Fibroblast of mammary gland (primary cell): ENCODE measurements at regions not wholly inside any gene's neighbourhood (a gene's known extent, or its start where the extent isn't known, plus 50 kb on each side); places are given as distances from the start of the nearest gene placed in this dataset.
A peak's percentile ranks its signal among the peaks of the same experiment; 100 is the strongest.

Experiments used
- DNase-seq: peaks from one replicate; pipeline ENCODE4 v3.0.0-alpha.2; 2010; ENCODE audit warnings: low read depth
- H3K4me3 ChIP-seq: 2 replicates; pipeline ENCODE4 v1.5.1; 2011; ENCODE audit warnings: low read depth, mild to moderate bottlenecking, low read length, moderate library complexity; ENCODE audit not compliant: control insufficient read depth
- TF ChIP-seq, protein P1 (sequence below): conservative IDR thresholded peaks from 2 replicates; pipeline ENCODE4 v1.5.1; 2011; ENCODE audit warnings: low read depth, low read length, inconsistent platforms; ENCODE audit not compliant: control insufficient read depth, insufficient read depth

DNA sequence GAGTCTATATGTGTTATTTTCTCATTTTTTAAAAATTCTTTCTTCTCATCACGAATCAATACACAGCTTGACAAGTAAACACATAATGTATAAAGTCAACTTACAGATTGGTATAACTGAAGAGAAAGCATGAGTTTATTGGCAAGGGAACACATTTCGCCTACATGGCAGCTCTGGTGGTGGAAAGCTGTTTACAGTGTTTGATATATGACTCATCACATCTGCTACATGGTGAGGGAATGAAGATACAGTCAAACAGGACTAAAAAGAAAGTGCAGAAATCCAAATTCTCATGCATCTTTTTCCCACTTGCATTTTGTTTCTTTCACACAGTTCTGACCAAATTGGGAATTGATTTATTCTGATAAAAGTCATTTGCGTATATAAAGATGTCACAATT is 122.2 kb upstream of the ADGRL4 start:
- H3K4me3 ChIP-seq, result no peak overlapping the region
- peak; percentile 91 for DNase-seq
- TF ChIP-seq, protein P1, sequence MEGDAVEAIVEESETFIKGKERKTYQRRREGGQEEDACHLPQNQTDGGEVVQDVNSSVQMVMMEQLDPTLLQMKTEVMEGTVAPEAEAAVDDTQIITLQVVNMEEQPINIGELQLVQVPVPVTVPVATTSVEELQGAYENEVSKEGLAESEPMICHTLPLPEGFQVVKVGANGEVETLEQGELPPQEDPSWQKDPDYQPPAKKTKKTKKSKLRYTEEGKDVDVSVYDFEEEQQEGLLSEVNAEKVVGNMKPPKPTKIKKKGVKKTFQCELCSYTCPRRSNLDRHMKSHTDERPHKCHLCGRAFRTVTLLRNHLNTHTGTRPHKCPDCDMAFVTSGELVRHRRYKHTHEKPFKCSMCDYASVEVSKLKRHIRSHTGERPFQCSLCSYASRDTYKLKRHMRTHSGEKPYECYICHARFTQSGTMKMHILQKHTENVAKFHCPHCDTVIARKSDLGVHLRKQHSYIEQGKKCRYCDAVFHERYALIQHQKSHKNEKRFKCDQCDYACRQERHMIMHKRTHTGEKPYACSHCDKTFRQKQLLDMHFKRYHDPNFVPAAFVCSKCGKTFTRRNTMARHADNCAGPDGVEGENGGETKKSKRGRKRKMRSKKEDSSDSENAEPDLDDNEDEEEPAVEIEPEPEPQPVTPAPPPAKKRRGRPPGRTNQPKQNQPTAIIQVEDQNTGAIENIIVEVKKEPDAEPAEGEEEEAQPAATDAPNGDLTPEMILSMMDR, result no peak

DNA sequence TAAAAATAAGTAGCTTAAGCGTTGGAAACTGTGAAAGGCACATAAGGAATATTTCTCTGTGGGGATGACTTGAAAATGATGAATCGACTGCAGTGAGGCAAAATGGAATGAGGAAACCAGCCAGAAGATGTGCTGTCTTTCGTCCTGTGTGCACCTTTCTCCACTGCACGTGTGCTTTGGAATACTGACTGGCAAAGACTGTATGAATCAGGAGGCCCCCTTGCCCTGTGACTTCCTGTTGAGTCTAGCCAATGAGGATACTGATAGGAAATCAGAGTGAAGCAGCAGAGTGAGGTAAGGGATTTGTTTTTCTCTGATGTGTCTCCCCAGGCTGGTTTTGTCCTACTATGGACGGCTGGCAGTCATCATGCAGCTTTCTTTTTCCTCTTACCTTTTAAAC is 118.2 kb upstream of the ADGRL4 start:
- TF ChIP-seq, protein P1, result no peak
- H3K4me3 ChIP-seq, result no peak overlapping the region
- peak; percentile 7 for DNase-seq

DNA sequence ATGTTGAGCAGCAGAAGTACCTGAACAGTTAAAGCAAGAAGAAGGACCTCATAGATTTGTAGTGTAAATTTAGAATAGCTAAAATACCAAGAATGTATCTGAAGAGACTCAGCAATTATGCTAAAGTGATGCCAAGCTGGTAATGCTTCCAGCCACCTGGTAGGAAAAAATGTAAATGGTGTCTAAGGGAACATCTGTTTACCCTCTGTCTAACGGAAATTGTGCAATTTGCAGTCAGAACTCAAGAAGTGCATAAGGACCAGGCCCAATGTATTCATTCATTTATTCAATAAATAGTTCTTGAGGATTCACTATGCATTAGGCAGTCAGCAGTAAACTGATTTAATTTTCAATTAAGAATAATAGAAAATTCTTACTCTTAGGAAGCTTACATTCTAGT is 116.0 kb upstream of the ADGRL4 start:
- TF ChIP-seq, protein P1, result no peak
- H3K4me3 ChIP-seq, result no peak overlapping the region
- DNase-seq, result no peak

DNA sequence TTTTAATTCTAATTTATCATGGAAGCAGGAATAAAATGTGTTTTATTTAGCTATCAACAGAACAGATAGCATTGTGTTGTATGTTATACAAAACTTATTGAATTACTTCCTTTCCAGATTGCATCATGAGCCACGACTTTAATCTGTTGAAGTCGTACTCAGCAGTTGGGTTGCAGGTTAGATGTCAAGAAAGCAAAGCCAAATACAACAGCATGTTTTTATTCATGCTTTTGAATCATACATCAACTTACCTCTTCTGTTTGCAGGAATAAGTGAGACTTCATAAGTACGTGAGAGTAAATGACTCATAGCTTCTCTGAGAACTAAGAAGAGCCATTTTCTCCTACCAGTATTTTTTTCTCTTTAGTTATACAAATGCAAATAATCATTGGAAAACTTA is 110.8 kb upstream of the ADGRL4 start:
- TF ChIP-seq, protein P1, result no peak
- no peak overlapping the region for H3K4me3 ChIP-seq
- DNase-seq, result peak; percentile 29

DNA sequence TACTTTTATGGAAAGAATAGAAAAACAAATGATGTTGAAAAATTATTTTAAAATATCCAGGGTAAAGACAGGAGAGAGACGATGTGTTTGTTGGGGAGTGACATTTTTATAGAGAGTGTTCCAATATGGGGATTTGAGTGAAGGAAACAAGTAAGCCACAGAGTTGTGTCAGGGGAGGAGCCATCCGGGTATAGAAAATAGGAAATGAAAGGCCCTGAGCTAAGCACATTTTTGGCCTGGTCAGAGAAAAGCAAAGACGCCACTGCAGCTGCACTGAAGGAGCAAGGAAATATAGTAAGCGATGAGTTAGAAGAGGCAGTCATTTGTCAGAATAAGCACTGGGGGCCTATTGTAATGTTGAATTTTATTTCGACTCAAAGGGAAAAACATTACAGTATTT is 107.3 kb upstream of the ADGRL4 start:
- DNase-seq, result no peak
- TF ChIP-seq, protein P1, result no peak
- no peak overlapping the region for H3K4me3 ChIP-seq

DNA sequence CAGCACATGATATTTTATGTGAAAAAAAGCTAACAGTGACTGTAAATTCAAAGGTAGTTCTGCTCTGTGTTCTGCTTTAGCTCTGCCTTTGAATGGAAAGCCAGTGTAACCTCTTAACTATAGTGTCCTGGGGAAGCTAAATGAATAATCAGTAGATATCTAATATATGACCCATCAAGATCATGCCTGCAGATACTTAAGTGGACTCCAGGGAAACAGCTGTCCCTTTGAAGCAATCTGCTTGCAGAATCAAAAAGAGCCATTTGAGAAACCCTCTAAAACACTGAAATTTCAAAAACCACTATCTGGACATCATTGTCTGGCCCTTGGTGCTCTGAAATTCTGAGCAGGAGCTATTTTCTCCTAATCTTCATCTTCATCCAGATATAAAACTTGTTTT is 104.2 kb upstream of the ADGRL4 start:
- TF ChIP-seq, protein P1, result no peak
- H3K4me3 ChIP-seq, result no peak overlapping the region
- no peak for DNase-seq

DNA sequence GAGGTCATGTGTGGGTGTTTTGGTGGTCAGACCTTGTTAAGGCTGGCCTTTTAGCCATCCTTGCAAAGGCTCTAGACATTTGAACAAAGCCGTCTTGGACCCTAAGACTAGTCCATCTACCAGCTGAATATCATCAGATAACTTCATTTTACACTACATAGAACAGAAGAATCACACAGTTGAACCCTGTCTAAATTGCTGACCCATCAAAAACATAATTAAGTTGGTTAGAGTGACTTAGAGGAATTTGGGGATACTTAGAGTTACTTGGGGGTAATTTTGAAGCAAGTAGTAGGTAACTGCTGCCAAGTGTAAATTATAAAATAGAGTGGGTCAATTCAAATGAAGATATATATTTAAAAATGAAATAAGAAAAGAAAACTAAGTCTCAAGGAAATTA is 102.9 kb upstream of the ADGRL4 start:
- DNase-seq, result no peak
- TF ChIP-seq, protein P1, result no peak
- no peak overlapping the region for H3K4me3 ChIP-seq
